Hepatocyte (in vitro differentiated cells): ENCODE measurements at regions not wholly inside any gene's neighbourhood (a gene's known extent, or its start where the extent isn't known, plus 50 kb on each side); places are given as distances from the start of the nearest gene placed in this dataset.

Source experiments
- DNase-seq: peaks from one replicate; pipeline ENCODE4 v3.0.0-alpha.2; 2016; ENCODE audit warnings: low spot score
- H2AFZ ChIP-seq: fragments of 200-600 bp; sonication (generic); 2 replicates; pipeline ENCODE4 v1.6.0; 2016; ENCODE audit warnings: antibody characterized with exemption, mild to moderate bottlenecking
- H3K27ac ChIP-seq: fragments of 200-600 bp; sonication (generic); 2 replicates; pipeline ENCODE4 v1.5.1; 2016; ENCODE audit warnings: mild to moderate bottlenecking
- H3K27me3 ChIP-seq: fragments of 200-600 bp; sonication (generic); 2 replicates; pipeline ENCODE4 v1.6.1; 2016
- H3K36me3 ChIP-seq: fragments of 200-600 bp; sonication (generic); replicated peaks from 2 replicates; pipeline ENCODE4 v1.5.1; 2016; ENCODE audit warnings: low read depth; ENCODE audit not compliant: insufficient read depth
- H3K4me1 ChIP-seq: fragments of 200-600 bp; sonication (generic); 2 replicates; pipeline ENCODE4 v1.5.1; 2016; ENCODE audit warnings: mild to moderate bottlenecking, moderate library complexity; ENCODE audit not compliant: insufficient read depth
- H3K4me2 ChIP-seq: fragments of 200-600 bp; sonication (generic); 2 replicates; pipeline ENCODE4 v1.6.0; 2016
- H3K4me3 ChIP-seq: fragments of 200-600 bp; sonication (generic); 2 replicates; pipeline ENCODE4 v1.5.1; 2016; ENCODE audit warnings: mild to moderate bottlenecking
- H3K79me2 ChIP-seq: fragments of 200-600 bp; sonication (generic); 2 replicates; pipeline ENCODE4 v1.6.0; 2017; ENCODE audit warnings: mild to moderate bottlenecking
- H3K9me2 ChIP-seq: fragments of 200-600 bp; sonication (generic); replicated peaks from 2 replicates; pipeline ENCODE4 v1.6.0; 2017; ENCODE audit warnings: mild to moderate bottlenecking; ENCODE audit not compliant: insufficient read depth
- H3K9me3 ChIP-seq: fragments of 200-600 bp; sonication (generic); 2 replicates; pipeline ENCODE4 v1.5.1; 2016; ENCODE audit warnings: low read depth, mild to moderate bottlenecking
- H4K20me1 ChIP-seq: fragments of 200-600 bp; sonication (generic); 2 replicates; pipeline ENCODE4 v1.6.0; 2016; ENCODE audit warnings: mild to moderate bottlenecking; ENCODE audit not compliant: insufficient read depth, poor library complexity, severe bottlenecking
- CTCF ChIP-seq: fragments of 200-600 bp; sonication (generic); IDR thresholded peaks from 2 replicates; pipeline ENCODE4 v1.5.1; 2016; ENCODE audit warnings: antibody characterized with exemption, mild to moderate bottlenecking; ENCODE audit not compliant: poor library complexity
- EZH2 ChIP-seq: fragments of 200-600 bp; sonication (generic); IDR thresholded peaks from 2 replicates; pipeline ENCODE4 v1.6.1; 2016; ENCODE audit warnings: antibody characterized with exemption, mild to moderate bottlenecking, borderline replicate concordance
- EZH2phosphoT487 ChIP-seq: fragments of 200-600 bp; sonication (generic); IDR thresholded peaks from one replicate; pipeline ENCODE4 v1.6.1; 2018; ENCODE audit warnings: antibody characterized with exemption, mild to moderate bottlenecking, low read depth, moderate library complexity; ENCODE audit not compliant: unreplicated experiment, severe bottlenecking
- WGBS: methylation state at CpG from one replicate; pipeline ENCODE4 v1.1.6; 2016; ENCODE audit warnings: low lambda C conversion rate; ENCODE audit errors: missing lambda C conversion rate; 5-methylcytosine and 5-hydroxymethylcytosine counted together

GRCh38 chr6:137737836-137738596 is 129.0 kb upstream of the TNFAIP3 start:
- Histone ChIP-seq H4K20me1 (no peaks in the 10 kb centered on the region), H3K36me3 (no peaks in the 10 kb centered on the region), H3K9me3 (no peaks in the 10 kb centered on the region), H3K4me2 (no peak overlapping the region), H3K27ac (peak overlapping the region; percentile 28), H3K27me3 (no peaks in the 10 kb centered on the region), H2AFZ (no peak overlapping the region), H3K4me3 (no peak overlapping the region), H3K4me1 (peaks cover 3% of the 10 kb centered on the region), H3K9me2 (no peaks in the 10 kb centered on the region), H3K79me2 (no peaks in the 10 kb centered on the region)
- TF ChIP-seq EZH2phosphoT487 = no peak
- no peak for TF ChIP-seq EZH2
- no peak for TF ChIP-seq CTCF
- peak; percentile 40 for DNase-seq
- 75% methylated on average over 6 of the region's 6 CpGs for WGBS

GRCh38 chr6:137738931-137739504 is 128.0 kb upstream of the TNFAIP3 start:
- H3K79me2 ChIP-seq = no peaks in the 10 kb centered on the region
- peaks cover 3% of the 10 kb centered on the region for H3K4me1 ChIP-seq
- H3K4me3 ChIP-seq = no peak overlapping the region
- no peak overlapping the region for H3K4me2 ChIP-seq
- no peak for DNase-seq
- no peak for TF ChIP-seq CTCF
- no peak for TF ChIP-seq EZH2
- TF ChIP-seq EZH2phosphoT487 = no peak
- no peaks in the 10 kb centered on the region for H3K36me3 ChIP-seq
- H3K9me2 ChIP-seq = no peaks in the 10 kb centered on the region
- H2AFZ ChIP-seq = no peak overlapping the region
- no peak overlapping the region for H3K27ac ChIP-seq
- 87% methylated on average over 4 of the region's 4 CpGs for WGBS
- no peaks in the 10 kb centered on the region for H3K27me3 ChIP-seq
- H4K20me1 ChIP-seq = no peaks in the 10 kb centered on the region
- no peaks in the 10 kb centered on the region for H3K9me3 ChIP-seq

DNA sequence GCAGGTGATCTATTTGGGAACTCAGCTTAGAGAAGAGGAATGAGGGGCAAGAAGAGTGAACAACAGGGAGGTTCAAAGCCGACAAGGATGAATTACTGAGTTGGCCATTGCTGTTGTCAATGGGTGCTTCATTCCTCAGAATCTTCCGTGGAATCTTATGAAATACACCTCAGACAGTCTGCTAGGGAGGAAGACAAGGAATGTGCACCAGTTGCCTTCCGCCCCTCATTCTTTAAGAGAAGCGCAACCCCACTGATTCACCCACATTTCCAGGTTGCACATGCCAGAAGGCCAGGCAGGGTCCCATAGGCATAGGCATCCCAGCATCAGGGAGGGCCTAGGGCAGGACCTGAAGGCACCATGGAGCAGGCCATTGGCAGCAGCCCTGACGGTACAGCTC is 127.5 kb upstream of the TNFAIP3 start:
- Histone ChIP-seq H4K20me1 (no peaks in the 10 kb centered on the region), H3K4me1 (peaks cover 2% of the 10 kb centered on the region), H2AFZ (no peak overlapping the region), H3K9me3 (no peaks in the 10 kb centered on the region), H3K79me2 (no peaks in the 10 kb centered on the region), H3K4me2 (no peak overlapping the region), H3K9me2 (no peaks in the 10 kb centered on the region), H3K27me3 (no peaks in the 10 kb centered on the region), H3K36me3 (no peaks in the 10 kb centered on the region), H3K27ac (no peak overlapping the region), H3K4me3 (no peak overlapping the region)
- 97% methylated on average over 5 of the region's 5 CpGs for WGBS
- DNase-seq = no peak
- TF ChIP-seq EZH2 (no peak), EZH2phosphoT487 (no peak), CTCF (no peak)
